H1 (cell line): ENCODE measurements at regions not wholly inside any gene's neighbourhood (a gene's known extent, or its start where the extent isn't known, plus 50 kb on each side); places are given as distances from the start of the nearest gene placed in this dataset.

Experiments used
- CTCF ChIA-PET: fragments of 300-600 bp; sonication (Branson Sonifier 250); formaldehyde crosslinking; loops from one replicate; lab custom pipeline; 2021; ENCODE audit not compliant: partially characterized antibody; lab: Charles Lee
- POLR2A ChIA-PET: fragments of 300-600 bp; sonication (Branson Sonifier 250); formaldehyde crosslinking; loops from one replicate; lab custom pipeline; 2021; ENCODE audit warnings: inconsistent platforms; ENCODE audit not compliant: partially characterized antibody; lab: Charles Lee
- DNase-seq, 2 experiments: peaks; one replicate each; pipeline versions ENCODE4 v3.0.0 to v3.0.0-alpha.2; 2010 to 2022; ENCODE audit warnings: low spot score in 2 of 2, low read depth in 1 of 2, mixed read lengths in 1 of 2
- FAIRE-seq: peaks from 2 replicates; lab custom pipeline; 2011; peaks lifted over from hg19 to GRCh38; lab: Jason Lieb, UNC
- H2AFZ ChIP-seq: 2 replicates; pipeline ENCODE4 v1.8.1; 2012; ENCODE audit warnings: low read length, inconsistent platforms
- H2AK5ac ChIP-seq: 2 replicates; pipeline ENCODE4 v1.6.1; 2013; ENCODE audit warnings: low read depth, low read length
- H2BK120ac ChIP-seq: replicated peaks from 2 replicates; pipeline ENCODE3; 2013; ENCODE audit warnings: low read depth, low read length, inconsistent platforms
- H2BK12ac ChIP-seq: 2 replicates; pipeline ENCODE4 v1.6.1; 2013; ENCODE audit warnings: low read depth, low read length
- H2BK15ac ChIP-seq: 2 replicates; pipeline ENCODE4 v1.6.1; 2013; ENCODE audit warnings: low read length
- H2BK20ac ChIP-seq: 2 replicates; pipeline ENCODE4 v1.6.1; 2013; ENCODE audit warnings: low read length
- H2BK5ac ChIP-seq: 2 replicates; pipeline ENCODE4 v1.6.1; 2013; ENCODE audit warnings: low read depth, low read length
- H3K14ac ChIP-seq: 2 replicates; pipeline ENCODE4 v1.6.1; 2013; ENCODE audit warnings: inconsistent platforms; ENCODE audit not compliant: insufficient read length
- H3K18ac ChIP-seq: 2 replicates; pipeline ENCODE4 v1.6.1; 2013; ENCODE audit warnings: low read length; ENCODE audit errors: extremely low read depth
- H3K23ac ChIP-seq: 2 replicates; pipeline ENCODE4 v1.6.1; 2013; ENCODE audit warnings: inconsistent platforms; ENCODE audit not compliant: insufficient read length
- H3K23me2 ChIP-seq: 2 replicates; pipeline ENCODE4 v1.6.1; 2013; ENCODE audit warnings: low read depth, low read length
- H3K27ac ChIP-seq: 2 replicates; pipeline ENCODE4 v1.6.1; 2011; ENCODE audit warnings: low read depth, low read length, inconsistent platforms
- H3K27me3 ChIP-seq, 4 experiments: replicated peaks in 1 of 4; 1 replicate in 1 of 4; 2 replicates in 3 of 4; pipeline versions ENCODE4 v1.6.1 to v1.8.1; 2011 to 2013; ENCODE audit warnings: low read length in 3 of 4, mild to moderate bottlenecking in 3 of 4, inconsistent platforms in 2 of 4, mixed read lengths in 2 of 4, moderate library complexity in 1 of 4; ENCODE audit not compliant: control insufficient read depth in 3 of 4, insufficient read depth in 3 of 4; ENCODE audit errors: extremely low read depth in 1 of 4
- H3K36me3 ChIP-seq, 4 experiments: 2 replicates each; pipeline versions ENCODE4 v1.6.1 to v1.8.1; 2011 to 2013; ENCODE audit warnings: mild to moderate bottlenecking in 4 of 4, low read length in 3 of 4, moderate library complexity in 2 of 4, control low read depth in 1 of 4, inconsistent platforms in 1 of 4; ENCODE audit not compliant: insufficient read depth in 4 of 4, control insufficient read depth in 2 of 4
- H3K4ac ChIP-seq: replicated peaks from 2 replicates; pipeline ENCODE3; 2013; ENCODE audit warnings: low read length, low read depth, mixed read lengths, inconsistent platforms; ENCODE audit not compliant: insufficient read length
- H3K4me1 ChIP-seq, 4 experiments: replicated peaks in 1 of 4; 1 replicate in 1 of 4; 2 replicates in 3 of 4; pipeline versions ENCODE4 v1.6.1 to v1.8.1; 2011 to 2013; ENCODE audit warnings: low read length in 3 of 4, inconsistent platforms in 2 of 4, mixed read lengths in 1 of 4; ENCODE audit not compliant: insufficient read depth in 4 of 4, control insufficient read depth in 3 of 4
- H3K4me2 ChIP-seq, 2 experiments: 2 replicates each; pipeline versions ENCODE4 v1.6.1 to v1.8.1; 2011 to 2013; ENCODE audit warnings: low read depth in 2 of 2, low read length in 2 of 2, control low read depth in 1 of 2, inconsistent platforms in 1 of 2, mild to moderate bottlenecking in 1 of 2; ENCODE audit not compliant: insufficient read depth in 1 of 2
- H3K4me3 ChIP-seq, 4 experiments: fragments of 200-600, 300-600 bp in 1 of 4; sonication (generic), shearing (Covaris generic), sonication (Bioruptor Twin) in 1 of 4; 2 replicates each; pipeline versions ENCODE4 v1.5.1 to v1.8.1; 2011 to 2016; ENCODE audit warnings: low read length in 4 of 4, low read depth in 3 of 4, control low read depth in 2 of 4, inconsistent platforms in 2 of 4, mild to moderate bottlenecking in 2 of 4, mixed read lengths in 1 of 4, moderate library complexity in 1 of 4; ENCODE audit not compliant: insufficient read depth in 2 of 4; ENCODE audit errors: extremely low read depth in 1 of 4
- H3K56ac ChIP-seq: replicated peaks from 2 replicates; pipeline ENCODE3; 2013; ENCODE audit warnings: low read depth, mild to moderate bottlenecking, mixed read lengths, low read length, inconsistent platforms; ENCODE audit not compliant: insufficient read length
- H3K79me1 ChIP-seq: 2 replicates; pipeline ENCODE4 v1.6.1; 2013; ENCODE audit warnings: low read depth, low read length, control low read depth
- H3K79me2 ChIP-seq, 2 experiments: 2 replicates each; pipeline versions ENCODE4 v1.6.1 to v1.8.1; 2012 to 2013; ENCODE audit warnings: low read length in 2 of 2, mild to moderate bottlenecking in 2 of 2, inconsistent platforms in 1 of 2; ENCODE audit not compliant: insufficient read depth in 2 of 2, control insufficient read depth in 1 of 2
- H3K9ac ChIP-seq, 4 experiments: replicated peaks in 1 of 4; 1 replicate in 1 of 4; 2 replicates in 3 of 4; pipeline versions ENCODE4 v1.6.1 to v1.8.1; 2011 to 2013; ENCODE audit warnings: low read depth in 3 of 4, low read length in 3 of 4, control low read depth in 2 of 4, mild to moderate bottlenecking in 2 of 4, moderate library complexity in 2 of 4, inconsistent platforms in 1 of 4; ENCODE audit errors: extremely low read depth in 1 of 4
- H3K9me3 ChIP-seq, 2 experiments: 2 replicates each; pipeline versions ENCODE4 v1.6.1 to v1.8.1; 2012 to 2013; ENCODE audit warnings: mild to moderate bottlenecking in 2 of 2, moderate library complexity in 2 of 2, control low read depth in 1 of 2, inconsistent platforms in 1 of 2, low read depth in 1 of 2, low read length in 1 of 2, mixed read lengths in 1 of 2; ENCODE audit not compliant: insufficient read depth in 2 of 2
- H4K20me1 ChIP-seq, 2 experiments: replicated peaks in 1 of 2; 2 replicates each; pipeline versions ENCODE3 to v1.8.1; 2011 to 2013; ENCODE audit warnings: inconsistent platforms in 2 of 2, low read length in 2 of 2, mild to moderate bottlenecking in 1 of 2; ENCODE audit not compliant: insufficient read depth in 2 of 2, control insufficient read depth in 1 of 2
- H4K5ac ChIP-seq: 2 replicates; pipeline ENCODE4 v1.6.1; 2013; ENCODE audit warnings: low read length, low read depth, mixed read lengths, inconsistent platforms; ENCODE audit not compliant: insufficient read length
- H4K8ac ChIP-seq: 2 replicates; pipeline ENCODE4 v1.8.0; 2013; ENCODE audit warnings: mild to moderate bottlenecking, moderate library complexity, low read length, inconsistent platforms; ENCODE audit not compliant: insufficient read depth; ENCODE audit errors: extremely low read depth
- H4K91ac ChIP-seq: replicated peaks from 2 replicates; pipeline ENCODE3; 2013; ENCODE audit warnings: low read length, mixed read lengths, inconsistent platforms; ENCODE audit not compliant: insufficient read length
- BACH1 ChIP-seq: IDR thresholded peaks from 2 replicates; pipeline ENCODE4 v1.6.1; 2012; ENCODE audit warnings: low read length, improper control_type of control experiment
- BRCA1 ChIP-seq: IDR thresholded peaks from 2 replicates; pipeline ENCODE4 v1.6.1; 2012; ENCODE audit warnings: low read depth, low read length, improper control_type of control experiment
- EZH2 ChIP-seq: fragments of 200-600 bp; sonication (generic); IDR thresholded peaks from 2 replicates; pipeline ENCODE4 v1.7.1; 2012; ENCODE audit warnings: low read depth, mild to moderate bottlenecking, moderate library complexity, low read length, inconsistent platforms; ENCODE audit not compliant: severe bottlenecking
- HDAC2 ChIP-seq, 2 experiments: fragments of 300-600 bp in 1 of 2; sonication (generic) in 1 of 2; IDR thresholded peaks; 2 replicates each; pipeline ENCODE4 v1.6.1; 2011 to 2012; ENCODE audit warnings: low read depth in 2 of 2, low read length in 2 of 2, mild to moderate bottlenecking in 2 of 2, moderate library complexity in 2 of 2, borderline replicate concordance in 1 of 2, inconsistent platforms in 1 of 2
- KDM5A ChIP-seq: fragments of 200-600 bp; IDR thresholded peaks from 2 replicates; pipeline ENCODE4 v1.7.1; 2012; ENCODE audit warnings: mild to moderate bottlenecking, low read length, inconsistent platforms, mixed read lengths
- SIX5 ChIP-seq: IDR thresholded peaks from 2 replicates; pipeline ENCODE4 v1.6.1; 2011; ENCODE audit warnings: mild to moderate bottlenecking, low read depth, low read length
- SRF ChIP-seq: IDR thresholded peaks from 2 replicates; pipeline ENCODE4 v1.6.1; 2011; ENCODE audit warnings: mild to moderate bottlenecking, low read depth, low read length, moderate library complexity
- TCF12 ChIP-seq: IDR thresholded peaks from 2 replicates; pipeline ENCODE4 v1.6.1; 2011; ENCODE audit warnings: low read depth, mild to moderate bottlenecking, low read length
- WGBS, 2 experiments: shearing (Covaris generic) in 1 of 2; methylation state at CpG; one replicate each; pipeline versions ENCODE4 v1.1.6 to v1.1.7; 2013 to 2015; ENCODE audit warnings: low lambda C conversion rate in 2 of 2, mixed read lengths in 2 of 2, inconsistent platforms in 1 of 2, low coverage in 1 of 2, missing lambda C conversion rate in 1 of 2; ENCODE audit not compliant: insufficient replicate concordance in 2 of 2, insufficient coverage in 1 of 2, insufficient read length in 1 of 2; ENCODE audit errors: extremely low coverage in 1 of 2, missing lambda C conversion rate in 1 of 2; 5-methylcytosine and 5-hydroxymethylcytosine counted together

DNA sequence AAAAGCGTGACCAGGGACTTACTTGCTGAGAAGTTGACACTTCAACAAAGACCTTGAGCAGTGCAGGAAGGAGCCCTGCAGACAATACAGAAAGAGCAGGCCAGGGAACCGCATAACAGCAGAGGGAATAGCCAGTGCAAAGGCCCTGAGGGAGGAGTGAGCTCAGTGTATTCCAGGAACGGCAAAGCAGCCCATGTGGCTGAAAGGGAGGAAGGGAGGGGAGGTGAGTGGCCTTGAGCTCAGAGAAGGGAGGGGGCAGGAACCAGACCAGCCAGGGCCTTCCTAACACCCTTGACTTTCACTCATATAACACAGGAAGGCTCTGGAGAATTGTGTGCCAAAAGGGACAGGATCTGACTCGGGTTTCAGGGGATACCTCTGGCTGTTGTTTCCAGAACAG is 112.2 kb downstream of the BCOR start:
- Histone ChIP-seq H3K27me3 (no peaks in the 10 kb centered on the region), H3K4me3 (no peak overlapping the region), H3K79me1 (no peaks in the 10 kb centered on the region), H3K36me3 (no peaks in the 10 kb centered on the region), H3K9me3 (no peaks in the 10 kb centered on the region), H4K20me1 (no peaks in the 10 kb centered on the region), H2AK5ac (no peak overlapping the region), H2BK12ac (no peak overlapping the region), H3K9ac (no peak overlapping the region), H3K56ac (no peak overlapping the region), H3K4me2 (no peak overlapping the region), H4K91ac (no peak overlapping the region), H2BK5ac (no peak overlapping the region), H3K27ac (no peak overlapping the region), H4K5ac (no peak overlapping the region), H3K79me2 (no peaks in the 10 kb centered on the region), H2AFZ (no peak overlapping the region), H2BK120ac (no peak overlapping the region), H2BK15ac (no peak overlapping the region), H4K8ac (no peak overlapping the region), H3K18ac (no peak overlapping the region), H3K4me1 (peaks cover 0 to 5% (median 2%) of the 10 kb centered on the region in 4 experiments; a peak in 3 of 7 replicates), H3K23ac (no peak overlapping the region), H2BK20ac (no peak overlapping the region), H3K4ac (no peak overlapping the region), H3K23me2 (no peaks in the 10 kb centered on the region; the same call in 1 of the 2 replicates), H3K14ac (no peak overlapping the region)
- CTCF ChIA-PET: interaction anchor here (0.9 kb wide), 1 partner anchor 17 kb away, joined by 3 read pairs; no protein-coding TSS in a partner anchor
- DNase-seq: no peak
- FAIRE-seq: no peak
- POLR2A ChIA-PET: interaction anchor here (0.6 kb wide), 1 partner anchor 20 kb away, joined by 8 read pairs; no protein-coding TSS in a partner anchor
- 55% methylated on average over 4 of the region's 4 CpGs; no CpG with 5 or more reads in 1 of the 2 experiments for WGBS, 2 experiments
- TF ChIP-seq BACH1 (no peak), EZH2 (no peak), BRCA1 (no peak), HDAC2 (IDR thresholded peaks at IDR 0.05; ENCODE audit: borderline replicate concordance in 1 of 2, low read depth in 2 of 2, low read length in 2 of 2) (no peak), SRF (no peak), TCF12 (no peak), KDM5A (no peak), SIX5 (no peak)
